NCI-H2081 treated with DMSO at 0.1 percent for 48 hours (cell line): ENCODE measurements at regions not wholly inside any gene's neighbourhood (a gene's known extent, or its start where the extent isn't known, plus 50 kb on each side); places are given as distances from the start of the nearest gene placed in this dataset.

ENCODE experiments used
- DNase-seq: peaks from one replicate; lab custom pipeline; 2025; lab: John Stamatoyannopoulos, UW

DNA sequence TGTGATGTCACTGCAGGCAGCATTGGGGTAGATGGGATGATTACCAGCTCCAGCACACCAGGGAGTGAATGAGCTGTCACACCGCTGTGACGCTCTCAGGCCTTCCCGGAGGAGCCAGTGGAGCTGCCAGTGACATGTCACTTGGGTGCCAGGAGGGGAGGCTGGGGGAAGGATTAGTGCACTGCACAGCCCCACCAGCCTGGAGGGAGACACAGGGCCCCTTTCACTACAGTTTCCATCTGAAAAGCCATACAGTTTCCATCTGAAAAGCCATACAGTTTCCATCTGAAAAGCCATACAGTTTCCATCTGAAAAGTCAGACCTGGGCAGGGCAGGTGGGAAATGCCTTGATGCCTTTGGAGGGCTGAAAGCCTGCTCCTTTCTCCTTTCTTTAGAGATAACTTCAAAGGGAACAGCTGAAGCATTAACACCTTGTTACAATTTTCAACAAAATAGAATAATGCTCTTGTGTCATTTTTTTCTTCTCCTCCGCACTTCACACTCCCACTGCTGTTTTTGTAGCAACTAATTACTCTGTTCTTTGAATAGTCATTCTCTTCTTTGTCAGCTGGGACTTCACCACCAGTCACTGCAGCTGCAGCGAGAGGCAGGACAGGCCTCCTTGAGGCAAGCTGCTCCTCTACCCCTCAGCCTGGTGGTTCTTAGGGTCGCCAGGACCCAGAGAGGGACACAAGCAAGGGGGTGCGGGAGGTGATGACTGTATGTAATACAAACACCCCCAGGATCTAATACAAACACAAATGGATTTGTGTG, 256.9 kb upstream of the RGS6 start:
- DNase-seq = no peak

DNA sequence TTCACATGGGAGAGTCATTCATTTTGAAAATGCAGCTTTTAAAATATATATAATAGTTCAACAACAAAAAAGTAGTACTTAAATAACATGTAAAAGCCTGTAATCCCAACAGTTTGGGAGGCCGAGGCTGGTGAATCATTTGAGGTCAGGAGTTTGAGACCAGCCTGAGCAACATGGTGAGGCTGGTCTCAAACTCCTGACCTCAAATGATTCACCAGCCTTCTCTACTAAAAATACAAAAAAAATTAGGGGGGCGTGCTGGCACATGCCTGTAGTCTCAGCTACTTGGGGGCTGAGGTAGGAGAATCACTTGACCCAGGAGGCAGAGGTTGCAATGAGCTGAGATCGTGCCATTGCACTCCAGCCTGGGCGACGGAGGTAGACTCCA, 256.3 kb upstream of the RGS6 start:
- DNase-seq = no peak

DNA sequence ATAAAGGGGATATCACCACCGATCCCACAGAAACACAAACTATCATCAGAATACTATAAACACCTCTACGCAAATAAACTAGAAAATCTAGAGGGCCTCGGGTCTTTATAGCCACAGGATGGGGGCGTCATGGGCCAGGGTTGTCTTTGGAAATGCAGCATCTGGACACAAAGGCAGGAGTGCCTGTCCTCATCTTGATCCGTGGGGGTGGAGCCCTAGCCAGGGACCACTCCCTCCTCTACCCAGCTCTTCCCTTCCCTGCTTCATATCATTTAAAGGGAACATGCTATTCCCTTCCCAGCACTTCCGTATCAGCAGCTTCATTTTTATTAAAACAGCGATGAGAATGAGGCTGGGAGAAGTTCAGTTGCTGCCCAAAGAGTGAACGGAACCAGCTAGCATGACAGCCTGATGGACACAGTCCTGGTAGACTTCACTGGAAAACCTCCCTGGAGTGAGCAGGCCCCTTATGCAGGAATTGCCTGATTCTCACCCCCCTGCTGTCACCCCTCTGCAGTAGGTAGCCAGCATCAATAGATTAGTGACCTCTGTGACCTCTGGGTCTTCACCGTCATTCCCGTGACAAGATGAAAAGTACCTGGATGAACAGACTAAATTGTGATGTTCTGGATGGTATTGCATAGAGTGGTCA, 251.4 kb upstream of the RGS6 start:
- DNase-seq = no peak

DNA sequence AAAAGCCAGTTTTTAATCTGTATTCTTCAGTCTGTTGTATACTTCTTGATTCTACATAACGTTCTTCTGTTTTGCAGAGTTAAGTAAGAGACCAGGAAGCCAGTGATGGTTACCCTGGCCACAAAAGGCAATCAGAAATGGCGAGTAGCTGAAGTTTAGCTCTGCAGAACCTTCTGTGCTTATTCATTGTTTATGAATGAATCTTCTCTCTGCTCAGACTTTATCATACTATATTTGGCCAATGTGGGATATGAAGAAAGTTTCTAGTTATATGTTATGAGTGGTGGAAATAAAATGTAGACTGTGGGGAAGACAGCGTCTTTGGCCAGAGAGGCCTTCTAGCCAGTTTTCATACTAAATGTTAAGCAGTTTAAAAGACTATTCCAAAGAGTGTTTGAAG, 249.9 kb upstream of the RGS6 start:
- DNase-seq = no peak

DNA sequence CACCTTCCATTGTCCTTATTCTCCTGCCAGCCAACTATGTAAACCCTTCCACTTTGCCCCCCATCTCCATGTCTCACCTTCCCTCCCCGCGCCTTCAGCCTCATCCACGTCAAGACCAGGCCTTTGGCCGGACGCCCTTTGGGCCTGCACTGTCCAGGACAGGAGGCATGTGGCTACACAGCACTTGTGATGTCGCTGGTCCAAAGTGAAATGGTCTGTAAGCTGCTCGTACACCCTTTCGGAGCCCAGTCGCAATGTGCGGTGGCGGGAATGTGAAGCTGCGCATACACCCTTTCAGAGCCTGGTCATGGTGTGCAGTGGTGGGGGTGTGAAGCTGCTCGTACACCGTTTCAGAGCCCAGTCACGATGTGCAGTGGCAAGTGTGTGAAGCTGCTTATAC, 247.9 kb upstream of the RGS6 start:
- no peak for DNase-seq

DNA sequence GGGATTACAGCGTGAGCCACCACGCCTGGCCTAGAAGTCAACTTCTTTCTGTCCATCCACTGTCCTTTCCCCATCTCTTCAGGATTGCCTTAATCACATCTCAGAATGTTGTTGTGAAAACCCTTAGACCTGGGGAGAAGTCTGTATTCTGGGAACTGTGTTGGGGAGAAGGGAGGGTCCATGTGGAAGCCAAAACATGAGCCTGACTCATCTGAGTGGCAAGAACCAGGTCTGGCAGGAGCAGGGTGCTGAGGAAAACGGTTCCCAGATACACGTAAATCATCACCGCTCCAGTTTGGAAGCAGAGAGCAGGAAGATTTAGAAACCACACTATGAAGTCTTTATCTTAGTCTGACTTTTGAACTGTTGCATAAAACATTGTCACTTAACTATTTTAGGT, 245.6 kb upstream of the RGS6 start:
- DNase-seq = no peak

DNA sequence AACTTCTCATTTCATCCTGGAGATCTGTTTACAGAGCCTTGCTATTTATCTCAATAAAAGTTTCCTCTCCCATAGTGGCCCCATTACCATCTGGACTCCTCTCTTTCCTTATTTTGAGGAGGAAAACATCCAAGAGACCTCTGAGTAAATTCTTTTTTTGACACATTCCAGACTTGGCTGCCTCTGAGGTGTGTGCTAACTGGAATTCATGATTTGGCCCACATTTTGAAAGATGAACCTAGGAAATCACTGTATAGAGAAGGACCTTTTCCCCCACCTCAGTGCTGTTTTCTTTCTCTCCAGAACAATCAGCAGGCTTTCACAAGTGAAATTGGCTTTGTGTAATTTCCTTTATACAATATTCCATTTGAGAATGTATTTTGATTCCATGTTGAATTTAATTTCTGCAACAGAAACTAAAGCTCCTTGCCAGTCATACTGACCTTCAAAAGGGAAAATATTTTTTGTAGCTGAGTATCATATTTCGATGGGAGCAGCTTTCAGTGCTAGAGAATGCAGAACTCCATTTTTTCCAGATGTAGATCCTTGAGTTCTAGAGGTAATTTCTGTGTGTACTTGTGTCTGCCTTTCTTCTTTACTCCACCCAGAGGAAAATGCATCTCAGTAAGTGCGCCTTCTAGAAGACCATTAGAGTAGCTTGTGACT, 244.9 kb upstream of the RGS6 start:
- DNase-seq = no peak

DNA sequence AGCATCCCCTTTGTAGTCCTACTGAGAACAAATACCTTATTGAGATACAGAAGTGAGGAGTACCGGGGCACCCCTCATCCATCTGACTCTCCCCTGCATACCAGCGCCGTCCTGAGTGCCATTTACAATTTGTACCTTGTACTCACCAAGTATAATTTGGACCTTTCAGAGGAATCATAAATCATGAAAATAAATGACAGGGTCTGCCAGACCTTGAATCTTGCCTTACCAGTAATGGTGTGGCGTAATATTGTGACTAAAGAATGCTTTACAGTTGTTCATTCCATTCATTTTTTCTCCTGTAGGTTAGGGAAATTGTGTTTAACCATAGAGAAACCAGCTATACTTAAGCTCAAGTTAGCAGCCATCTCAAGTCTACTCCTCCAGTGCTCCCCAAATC, 243.7 kb upstream of the RGS6 start:
- DNase-seq = no peak

DNA sequence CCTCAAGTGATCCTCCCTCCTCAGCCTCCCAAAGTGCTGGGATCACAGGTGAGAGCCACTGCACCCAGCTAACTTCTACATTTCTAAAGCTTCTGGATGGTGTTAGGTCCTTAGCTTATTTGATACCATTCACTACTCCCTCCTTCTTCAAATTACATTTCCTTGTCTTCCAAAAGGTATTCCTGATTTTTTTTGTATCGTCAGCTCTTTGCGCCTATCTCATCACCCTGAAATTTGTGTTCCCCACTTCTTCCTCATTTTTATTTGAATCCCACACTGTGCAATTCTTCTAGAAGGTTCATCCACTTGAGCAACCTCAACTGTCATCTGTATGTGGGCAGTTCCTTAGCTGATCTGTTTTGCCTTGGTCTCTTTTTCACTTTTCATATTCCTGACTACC, 241.8 kb upstream of the RGS6 start:
- DNase-seq = no peak

DNA sequence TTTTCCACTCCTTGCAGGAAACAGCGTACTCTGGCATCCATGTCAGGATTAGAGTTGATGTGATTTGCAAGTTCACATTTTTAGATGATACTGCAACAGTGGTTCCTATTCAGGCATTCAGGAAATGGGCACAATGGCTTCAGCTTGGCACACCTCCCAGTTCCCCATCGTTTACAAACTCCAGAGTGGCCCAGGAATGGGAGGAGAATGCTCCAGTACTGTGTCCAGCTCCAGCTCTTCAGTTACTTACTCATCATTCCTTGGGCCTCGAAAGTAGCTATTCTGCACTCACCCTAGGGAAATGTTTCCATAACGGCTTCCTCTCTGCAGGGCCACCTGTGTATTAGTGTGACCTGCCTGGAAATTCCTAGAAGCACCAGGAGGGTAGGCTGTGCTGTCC, 239.7 kb upstream of the RGS6 start:
- no peak for DNase-seq

DNA sequence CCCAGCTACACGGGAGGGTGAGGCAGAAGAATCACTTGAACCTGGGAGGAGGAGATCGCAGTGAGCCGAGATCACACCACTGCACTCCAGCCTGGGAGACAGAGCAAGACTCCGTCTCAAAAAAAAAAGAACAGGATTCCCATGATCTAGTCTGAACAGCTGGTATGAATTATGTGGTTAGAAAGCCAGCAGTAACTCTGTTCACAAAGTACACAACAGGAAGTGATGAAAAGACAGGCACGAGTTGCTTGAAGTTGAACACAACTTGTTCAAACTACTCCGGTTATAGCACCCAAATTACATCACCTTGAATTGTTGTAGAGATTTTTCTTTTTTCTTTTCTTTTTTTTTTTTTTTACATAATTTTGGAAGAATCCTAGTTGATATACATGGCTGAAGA, 238.8 kb upstream of the RGS6 start:
- DNase-seq = no peak

DNA sequence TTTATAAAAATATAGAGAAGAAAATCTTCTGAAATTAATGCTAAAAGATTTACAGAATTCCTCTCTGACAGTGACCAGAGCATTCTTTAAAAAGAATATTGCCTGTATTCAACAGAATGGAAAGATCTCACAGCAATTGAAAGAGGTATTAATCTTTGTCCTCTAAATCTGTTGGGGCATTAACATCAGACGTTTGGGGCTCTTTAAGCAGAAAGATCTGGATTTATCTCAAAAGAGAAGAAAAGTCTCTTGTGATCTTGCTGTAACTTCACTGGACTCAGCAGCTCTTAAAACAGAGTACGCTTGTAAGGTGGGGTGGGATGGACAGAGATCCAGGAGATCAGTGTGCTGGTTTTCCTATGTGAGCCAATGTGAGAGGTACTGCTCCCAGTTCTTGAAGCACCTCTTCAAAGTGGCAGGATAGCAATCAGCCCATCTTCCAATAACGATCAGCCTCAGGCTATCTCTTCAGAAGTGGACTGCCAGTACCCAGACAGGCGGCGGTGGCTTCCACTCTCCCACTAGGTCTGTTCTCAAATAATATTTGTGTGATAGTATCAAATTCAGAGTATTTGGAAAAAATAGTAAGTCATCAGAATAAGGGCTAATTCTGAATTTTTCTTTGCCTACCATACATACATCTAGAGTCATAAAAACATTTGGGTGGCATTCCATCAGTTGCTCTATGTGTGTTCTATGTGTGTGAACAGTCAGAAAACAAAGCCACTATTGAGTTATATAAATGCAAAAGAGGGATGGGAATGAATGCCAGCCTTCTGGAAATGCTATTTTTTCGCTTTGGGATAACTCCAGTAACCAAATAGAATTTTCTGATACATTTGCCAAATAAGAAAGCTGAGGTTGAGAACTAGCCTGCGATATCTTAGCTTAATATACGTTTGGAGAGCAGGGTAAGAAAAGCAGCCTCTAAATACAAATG, 237.4 kb upstream of the RGS6 start:
- no peak for DNase-seq

DNA sequence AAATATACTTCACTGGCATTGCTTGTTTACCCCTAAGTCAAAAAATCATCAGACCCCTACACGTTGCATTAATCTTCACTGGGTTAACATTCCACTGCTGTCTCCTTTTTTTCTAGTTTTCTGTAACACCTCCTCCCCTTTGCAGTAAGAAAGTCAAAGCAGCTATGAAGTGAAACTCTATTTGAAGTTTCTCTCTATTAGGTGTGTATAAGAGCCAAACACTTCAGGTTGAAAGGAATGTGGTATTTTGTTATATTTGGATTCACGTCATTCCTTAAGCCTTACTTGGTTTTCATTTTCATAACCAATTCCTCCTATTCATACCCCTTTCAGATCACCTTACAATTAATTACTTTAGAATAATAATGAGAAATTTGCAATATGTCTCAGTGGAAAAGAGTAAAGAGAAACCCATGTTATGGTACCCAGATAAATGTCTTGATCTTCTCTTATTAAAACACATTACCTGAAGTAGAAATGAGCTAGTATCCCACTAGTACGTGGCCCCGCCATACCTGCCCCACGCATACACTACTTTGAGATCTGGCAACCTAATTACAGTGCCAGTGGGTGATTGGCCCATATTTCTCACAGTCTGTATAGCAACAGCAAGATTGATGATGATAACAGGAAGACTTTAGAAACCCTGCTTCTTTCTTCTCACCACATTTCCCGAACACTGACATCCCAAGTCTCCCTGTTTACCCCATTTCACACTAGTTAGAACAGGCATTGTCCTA, 236.4 kb upstream of the RGS6 start:
- DNase-seq = no peak

DNA sequence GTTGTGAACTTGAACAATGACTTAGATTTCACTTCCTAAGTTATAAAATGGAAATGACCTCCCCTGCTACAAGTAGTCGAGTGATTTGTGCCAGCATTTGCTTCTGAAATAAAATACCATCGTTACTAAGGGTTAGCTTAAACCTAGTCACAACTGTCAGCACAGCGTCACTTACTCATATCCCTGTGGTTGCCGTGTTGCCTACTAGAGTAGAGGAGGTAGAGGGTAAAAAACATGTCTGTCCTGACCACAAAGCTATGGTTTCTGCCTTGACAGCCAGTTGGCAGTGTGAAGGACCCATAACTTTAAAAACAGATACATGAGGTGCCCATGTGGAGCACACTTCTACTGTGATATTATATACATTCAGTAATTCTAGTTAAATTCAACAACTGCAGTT, 234.2 kb upstream of the RGS6 start:
- no peak for DNase-seq

DNA sequence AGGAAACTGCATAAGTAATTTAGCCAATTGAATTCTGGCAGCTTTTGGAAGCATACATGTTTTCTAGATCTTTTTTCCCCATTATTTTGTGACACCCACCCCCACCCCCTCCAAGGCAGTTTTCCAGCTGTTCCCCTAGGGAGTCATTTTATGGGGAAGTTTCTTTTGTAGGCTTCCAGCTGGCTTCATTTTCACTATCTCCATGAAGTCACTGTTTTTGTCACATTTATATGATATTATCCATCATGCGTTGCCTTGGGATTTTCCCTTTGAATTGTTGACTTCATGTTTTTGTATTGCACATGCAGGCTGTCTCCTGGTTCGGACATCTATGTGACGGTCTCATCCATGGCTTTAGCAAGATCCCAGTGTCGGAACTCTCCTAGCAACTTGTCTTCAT, 233.6 kb upstream of the RGS6 start:
- DNase-seq = no peak

DNA sequence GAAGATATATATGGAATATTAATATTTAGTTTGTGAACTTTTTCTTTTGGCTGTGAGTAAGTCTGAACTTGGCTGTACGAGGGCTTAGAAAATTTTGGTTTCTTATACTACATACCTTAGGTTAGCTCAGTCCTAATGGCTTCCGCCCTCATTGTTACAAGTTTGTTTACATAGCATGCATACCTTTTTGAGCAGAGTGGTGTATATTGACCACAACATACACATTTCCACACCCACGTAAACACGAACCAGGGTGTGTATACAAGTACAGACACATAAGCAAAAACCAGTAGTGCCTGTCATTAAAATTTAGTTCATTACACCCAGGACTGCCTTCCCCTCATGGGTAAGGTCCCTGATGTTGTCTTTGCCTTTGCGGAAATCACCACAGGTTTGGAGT, 230.2 kb upstream of the RGS6 start:
- DNase-seq = no peak

DNA sequence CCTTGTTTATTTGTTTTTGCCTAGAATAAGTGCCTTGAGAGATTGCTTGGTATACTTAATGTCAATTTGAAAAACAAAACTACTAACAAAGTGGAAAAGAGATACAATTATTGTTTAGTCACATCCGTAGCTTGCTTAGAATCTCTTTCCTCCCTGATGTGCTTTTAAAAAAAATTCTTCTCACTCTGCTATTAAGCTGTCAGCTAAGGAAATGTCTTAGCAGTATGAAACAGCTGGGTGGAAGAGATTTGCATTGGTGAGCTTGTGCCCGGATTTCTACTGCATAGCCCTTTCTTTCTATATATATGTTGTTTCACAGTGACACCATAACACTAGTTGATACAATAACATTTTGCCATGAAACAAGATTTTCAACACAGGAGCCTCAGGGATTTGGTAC, 229.4 kb upstream of the RGS6 start:
- DNase-seq = no peak

DNA sequence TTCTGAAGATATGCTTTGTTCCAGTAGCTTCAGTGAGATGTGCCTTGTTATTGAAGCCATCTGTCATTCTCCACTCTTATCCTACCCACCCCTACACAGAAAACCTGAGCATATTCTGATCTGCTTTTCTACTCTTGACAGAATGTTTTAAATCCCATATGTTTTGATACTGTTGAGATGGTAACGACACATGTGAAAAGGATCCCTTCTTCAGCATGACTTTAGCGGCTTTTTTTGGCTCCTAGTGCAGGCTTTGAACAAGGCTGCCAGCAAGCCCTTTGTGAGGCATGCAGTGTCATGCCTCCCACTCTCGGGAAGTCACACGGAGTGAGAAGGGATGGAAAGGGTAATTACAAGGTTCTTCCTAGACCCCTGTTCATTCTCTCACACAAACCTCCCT, 228.8 kb upstream of the RGS6 start:
- no peak for DNase-seq

DNA sequence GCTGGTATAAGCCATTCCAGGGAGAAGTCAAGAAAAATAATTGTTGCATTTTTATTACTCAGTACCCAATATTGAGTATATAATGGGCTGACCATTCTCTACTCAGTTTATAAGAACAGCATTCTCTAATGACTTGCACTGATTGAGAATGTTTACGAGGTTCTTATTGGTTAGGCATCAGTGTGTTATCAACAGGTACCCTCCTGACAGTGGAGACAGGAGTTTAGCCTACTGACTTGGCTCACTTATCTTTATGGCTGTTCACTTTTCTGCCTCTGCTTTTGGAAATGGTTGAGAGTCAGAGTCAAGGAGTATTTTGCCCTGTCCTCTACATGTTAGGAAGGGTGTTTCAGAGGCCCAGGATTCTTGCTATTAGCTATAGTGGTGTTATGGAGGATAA, 228.0 kb upstream of the RGS6 start:
- no peak for DNase-seq

DNA sequence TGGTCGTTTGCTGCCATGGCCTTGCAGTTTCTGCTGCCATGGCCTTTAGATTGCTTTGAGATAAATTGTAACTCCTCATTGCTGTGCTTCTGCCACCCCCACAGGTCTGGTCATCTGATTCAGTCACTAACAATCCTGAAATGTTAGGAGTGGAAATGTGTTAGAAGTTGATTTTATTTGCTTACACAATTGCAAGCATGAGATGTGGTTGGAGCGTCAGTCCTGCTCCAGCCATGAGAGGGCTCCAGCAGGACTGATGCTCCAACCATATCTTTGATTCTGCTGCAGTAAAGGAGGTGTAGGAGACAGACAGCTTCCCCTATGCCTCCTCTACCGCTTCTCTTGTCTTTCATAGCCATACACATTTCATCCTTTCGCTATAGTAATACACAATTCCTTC, 226.8 kb upstream of the RGS6 start:
- DNase-seq = no peak

DNA sequence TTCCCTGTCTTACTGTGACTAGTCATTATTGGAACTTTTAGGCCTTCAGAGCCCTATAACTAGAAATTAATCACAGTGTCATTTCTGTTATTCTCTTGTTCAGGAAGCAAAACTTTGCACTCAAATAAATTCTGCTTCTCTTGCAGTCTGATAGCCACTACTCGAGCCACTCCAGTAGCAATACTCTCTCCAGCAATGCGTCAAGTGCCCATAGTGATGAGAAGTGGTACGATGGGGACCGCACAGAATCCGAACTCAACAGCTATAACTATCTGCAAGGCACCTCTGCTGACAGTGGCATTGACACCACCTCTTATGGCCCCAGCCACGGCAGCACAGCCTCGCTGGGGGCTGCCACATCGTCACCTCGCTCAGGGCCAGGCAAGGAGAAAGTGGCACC, 223.2 kb upstream of the RGS6 start:
- DNase-seq = no peak

DNA sequence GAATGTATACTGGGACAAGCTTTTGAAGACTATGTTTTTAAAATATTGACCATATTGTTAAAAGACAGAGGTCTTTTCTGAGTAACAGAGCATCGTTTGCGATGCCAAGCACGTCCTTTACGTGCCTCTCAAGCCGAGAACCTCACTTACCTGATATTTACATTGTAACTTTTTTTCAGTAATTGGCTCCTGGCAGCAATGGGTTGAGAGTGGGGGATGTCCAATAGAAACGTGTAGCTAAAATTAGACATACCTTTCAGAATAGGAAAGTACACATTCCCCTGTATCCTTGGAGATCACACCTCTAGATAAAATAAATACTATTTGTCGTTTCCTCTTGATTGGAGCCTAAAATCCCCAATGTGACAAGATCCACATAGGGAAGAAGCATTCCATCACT, 222.2 kb upstream of the RGS6 start:
- DNase-seq = no peak
